NT2/D1 (cell line): ENCODE measurements at regions not wholly inside any gene's neighbourhood (a gene's known extent, or its start where the extent isn't known, plus 50 kb on each side); places are given as distances from the start of the nearest gene placed in this dataset.

Experiments
- SUZ12 ChIP-seq: IDR thresholded peaks from 2 replicates; pipeline ENCODE4 v1.6.1; 2011; ENCODE audit not compliant: insufficient read length, insufficient read depth; ENCODE audit errors: extremely low read depth
- YY1 ChIP-seq: IDR thresholded peaks from 2 replicates; pipeline ENCODE4 v1.6.1; 2011; ENCODE audit not compliant: insufficient read length, insufficient read depth
- ZNF274 ChIP-seq: IDR thresholded peaks from 2 replicates; pipeline ENCODE4 v1.6.1; 2011; ENCODE audit warnings: mild to moderate bottlenecking, low read depth, low read length

DNA sequence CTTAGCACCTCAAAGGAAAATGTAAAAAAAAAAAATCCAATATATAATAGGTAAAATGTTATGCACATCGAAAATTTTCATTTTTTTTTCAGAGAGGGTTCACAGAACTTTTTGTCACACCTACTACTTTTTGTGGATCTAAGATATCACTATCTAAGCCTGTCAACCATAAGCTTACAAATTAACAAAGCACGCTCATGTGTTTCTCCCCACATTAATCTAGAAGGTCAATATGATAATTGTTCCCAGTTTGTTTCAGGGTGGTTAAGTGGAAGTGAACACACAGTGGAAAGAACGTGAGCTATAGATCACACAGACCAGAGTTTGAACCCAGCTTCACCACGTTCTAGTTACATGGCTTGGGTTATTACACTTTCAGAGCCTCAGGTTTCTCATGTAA lies 78.6 kb upstream of the ROBO2 start:
- TF ChIP-seq YY1: no peak
- TF ChIP-seq SUZ12: no peak
- TF ChIP-seq ZNF274: no peak
